ENCODE measurements at regions not wholly inside any gene's neighbourhood (a gene's known extent, or its start where the extent isn't known, plus 50 kb on each side); places are given as distances from the start of the nearest gene placed in this dataset.

DNA sequence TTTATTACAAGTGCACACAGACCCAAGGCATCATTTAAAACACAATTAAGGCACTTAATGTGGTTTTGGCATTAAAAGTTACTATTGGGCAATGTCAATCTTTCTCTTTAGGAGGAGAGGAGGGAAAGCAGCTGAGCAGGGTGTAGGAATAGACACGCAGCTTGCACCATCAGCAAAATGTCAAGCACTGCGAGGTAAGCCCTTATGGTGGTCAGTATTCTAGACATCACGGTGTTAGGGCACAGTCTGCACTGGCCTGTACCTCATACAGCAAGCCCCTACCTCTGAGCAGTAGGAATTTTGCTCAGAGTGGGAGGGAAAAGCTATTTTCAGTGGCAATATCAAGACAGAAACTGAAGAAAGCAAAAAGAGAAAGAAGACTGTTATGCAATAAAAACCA lies 62.0 kb upstream of the ESRRG start:
- H3K4me3 ChIP-seq (replicated peaks in 1 of 2; ENCODE audit: low read depth in 2 of 2, low read length in 2 of 2), result no peak overlapping the region
- no peak for TF ChIP-seq CTCF (IDR thresholded peaks at IDR 0.05; ENCODE audit: low read depth, low read length)
- DNase-seq (ENCODE audit: low read depth in 2 of 2), result no peak

DNA sequence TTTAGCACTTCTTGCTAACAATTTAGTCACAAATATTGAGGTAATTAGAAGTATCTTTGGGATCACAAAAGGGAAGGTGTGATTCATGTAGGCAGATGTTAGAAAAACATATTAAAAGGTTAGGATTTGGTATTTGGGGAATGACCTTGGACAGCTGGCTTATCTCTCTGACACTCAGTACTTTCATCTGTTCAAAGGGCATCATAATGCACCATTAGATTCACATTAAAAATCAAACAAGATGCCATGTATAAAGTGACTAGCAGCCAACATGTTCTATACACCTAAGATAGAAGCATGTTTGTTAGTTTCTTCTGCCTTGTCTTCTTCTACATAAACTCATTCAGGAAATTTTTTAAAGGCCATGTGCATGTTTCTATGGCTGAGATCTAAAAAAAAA lies 56.5 kb upstream of the ESRRG start:
- H3K4me3 ChIP-seq (replicated peaks in 1 of 2; ENCODE audit: low read depth in 2 of 2, low read length in 2 of 2), result no peak overlapping the region
- TF ChIP-seq CTCF (IDR thresholded peaks at IDR 0.05; ENCODE audit: low read depth, low read length), result no peak
- no peak for DNase-seq (ENCODE audit: low read depth in 2 of 2)

DNA sequence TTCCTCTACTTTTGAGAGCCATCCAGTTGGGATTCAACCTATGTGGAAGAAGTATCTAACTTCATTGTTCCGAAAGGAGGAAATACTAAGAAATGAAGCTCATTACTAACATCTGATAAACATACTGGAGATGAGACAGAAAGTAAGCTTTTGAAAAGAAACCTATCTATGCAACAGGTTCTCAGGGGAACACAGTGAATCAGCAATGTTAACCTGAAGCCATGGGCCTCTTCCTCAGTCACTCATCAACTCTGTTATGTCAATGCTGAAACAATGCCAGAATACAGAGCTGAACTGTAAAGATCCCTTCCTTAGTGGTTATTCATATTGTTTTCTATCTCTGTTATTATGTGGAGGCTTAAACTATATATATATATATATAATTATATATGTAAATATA lies 55.5 kb upstream of the ESRRG start:
- no peak for TF ChIP-seq CTCF (IDR thresholded peaks at IDR 0.05; ENCODE audit: low read depth, low read length)
- DNase-seq (ENCODE audit: low read depth in 2 of 2), result no peak
- H3K4me3 ChIP-seq (replicated peaks in 1 of 2; ENCODE audit: low read depth in 2 of 2, low read length in 2 of 2), result no peak overlapping the region

DNA sequence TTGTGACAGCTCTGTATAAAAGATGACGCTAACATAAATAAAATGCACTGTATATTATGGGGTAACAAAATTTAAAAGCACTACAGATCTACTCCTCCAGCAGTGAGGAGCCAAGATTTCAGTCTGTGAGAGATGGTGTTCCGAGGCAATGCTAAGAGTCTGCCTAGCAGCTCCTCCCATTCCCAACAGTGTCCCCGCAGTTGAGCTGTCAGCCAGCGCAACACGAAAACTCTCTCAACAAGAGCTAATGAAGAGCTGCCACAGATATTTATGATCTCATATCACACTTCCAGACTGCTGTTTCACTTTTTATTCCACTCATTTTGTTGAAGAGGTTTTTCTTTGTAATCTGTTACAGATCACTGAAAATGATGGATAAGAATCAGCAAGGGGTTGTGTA lies 53.9 kb upstream of the ESRRG start:
- H3K4me3 ChIP-seq (replicated peaks in 1 of 2; ENCODE audit: low read depth in 2 of 2, low read length in 2 of 2), result no peak overlapping the region
- DNase-seq (ENCODE audit: low read depth in 2 of 2), result no peak
- no peak for TF ChIP-seq CTCF (IDR thresholded peaks at IDR 0.05; ENCODE audit: low read depth, low read length)

Measured in cardiac fibroblast (primary cell).